ENCODE measurements at regions not wholly inside any gene's neighbourhood (a gene's known extent, or its start where the extent isn't known, plus 50 kb on each side); places are given as distances from the start of the nearest gene placed in this dataset.

GRCh38 chr16:59586331-59586730, 852.2 kb upstream of the GOT2 start:
- H3K9ac ChIP-seq (ENCODE audit: insufficient read depth, low read depth, low read length), result no peak overlapping the region
- DNase-seq (ENCODE audit: low spot score) (no peak), ATAC-seq (no peak), FAIRE-seq (no peak)
- H3K79me2 ChIP-seq (ENCODE audit: insufficient read depth, low read length), result no peaks in the 10 kb centered on the region
- in situ Hi-C loops (cut with HindIII; ENCODE audit: extremely low pct_ligation_motif_present, low pct_unique_long_range_greater_than_20kb) (no loop called here), intact Hi-C loops (cut with micrococcal nuclease; ENCODE audit: unreplicated experiment) (no loop called here)
- H3K4me3 ChIP-seq (replicated peaks in 1 of 3; ENCODE audit: insufficient read depth in 1 of 3, low read depth in 2 of 3, low read length in 3 of 3), result no peak overlapping the region
- 0% methylated on average over 1 of the region's 1 CpG for WGBS (ENCODE audit: low lambda C conversion rate)
- H3K36me3 ChIP-seq (replicated peaks in 1 of 2; ENCODE audit: control insufficient read depth in 1 of 2, insufficient read depth in 2 of 2, low read length in 2 of 2), result no peaks in the 10 kb centered on the region
- no peaks in the 10 kb centered on the region for H3K4me1 ChIP-seq (ENCODE audit: insufficient read depth, low read length)
- POLR2A ChIA-PET, result no interaction called here
- H3K4me2 ChIP-seq (ENCODE audit: low read depth, low read length), result no peak overlapping the region
- H3K27me3 ChIP-seq (ENCODE audit: control insufficient read depth in 1 of 2, insufficient read depth in 2 of 2, low read length in 2 of 2), result no peaks in the 10 kb centered on the region
- TF ChIP-seq POGK (CRISPR knock-in tag; conservative IDR thresholded peaks at IDR 0.05) (no peak), ZNF790 (CRISPR knock-in tag; IDR thresholded peaks at IDR 0.05; ENCODE audit: borderline replicate concordance) (no peak), ZNF589 (CRISPR knock-in tag; conservative IDR thresholded peaks at IDR 0.05) (no peak), MEF2D (CRISPR knock-in tag; IDR thresholded peaks at IDR 0.05) (no peak), GFI1 (CRISPR knock-in tag; IDR thresholded peaks at IDR 0.05; ENCODE audit: borderline replicate concordance) (no peak), ZNF451 (CRISPR knock-in tag; IDR thresholded peaks at IDR 0.05) (no peak), ZSCAN29 (CRISPR knock-in tag; conservative IDR thresholded peaks at IDR 0.05) (no peak), IRF2 (CRISPR knock-in tag; IDR thresholded peaks at IDR 0.05) (no peak)
- TF ChIP-seq, protein P1, sequence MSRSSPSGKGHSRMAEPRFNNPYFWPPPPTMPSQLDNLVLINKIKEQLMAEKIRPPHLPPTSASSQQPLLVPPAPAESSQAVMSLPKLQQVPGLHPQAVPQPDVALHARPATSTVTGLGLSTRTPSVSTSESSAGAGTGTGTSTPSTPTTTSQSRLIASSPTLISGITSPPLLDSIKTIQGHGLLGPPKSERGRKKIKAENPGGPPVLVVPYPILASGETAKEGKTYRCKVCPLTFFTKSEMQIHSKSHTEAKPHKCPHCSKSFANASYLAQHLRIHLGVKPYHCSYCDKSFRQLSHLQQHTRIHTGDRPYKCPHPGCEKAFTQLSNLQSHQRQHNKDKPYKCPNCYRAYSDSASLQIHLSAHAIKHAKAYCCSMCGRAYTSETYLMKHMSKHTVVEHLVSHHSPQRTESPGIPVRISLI (CRISPR knock-in tag; IDR thresholded peaks at IDR 0.05; ENCODE audit: borderline replicate concordance), result no peak
- TF ChIP-seq, protein P2, sequence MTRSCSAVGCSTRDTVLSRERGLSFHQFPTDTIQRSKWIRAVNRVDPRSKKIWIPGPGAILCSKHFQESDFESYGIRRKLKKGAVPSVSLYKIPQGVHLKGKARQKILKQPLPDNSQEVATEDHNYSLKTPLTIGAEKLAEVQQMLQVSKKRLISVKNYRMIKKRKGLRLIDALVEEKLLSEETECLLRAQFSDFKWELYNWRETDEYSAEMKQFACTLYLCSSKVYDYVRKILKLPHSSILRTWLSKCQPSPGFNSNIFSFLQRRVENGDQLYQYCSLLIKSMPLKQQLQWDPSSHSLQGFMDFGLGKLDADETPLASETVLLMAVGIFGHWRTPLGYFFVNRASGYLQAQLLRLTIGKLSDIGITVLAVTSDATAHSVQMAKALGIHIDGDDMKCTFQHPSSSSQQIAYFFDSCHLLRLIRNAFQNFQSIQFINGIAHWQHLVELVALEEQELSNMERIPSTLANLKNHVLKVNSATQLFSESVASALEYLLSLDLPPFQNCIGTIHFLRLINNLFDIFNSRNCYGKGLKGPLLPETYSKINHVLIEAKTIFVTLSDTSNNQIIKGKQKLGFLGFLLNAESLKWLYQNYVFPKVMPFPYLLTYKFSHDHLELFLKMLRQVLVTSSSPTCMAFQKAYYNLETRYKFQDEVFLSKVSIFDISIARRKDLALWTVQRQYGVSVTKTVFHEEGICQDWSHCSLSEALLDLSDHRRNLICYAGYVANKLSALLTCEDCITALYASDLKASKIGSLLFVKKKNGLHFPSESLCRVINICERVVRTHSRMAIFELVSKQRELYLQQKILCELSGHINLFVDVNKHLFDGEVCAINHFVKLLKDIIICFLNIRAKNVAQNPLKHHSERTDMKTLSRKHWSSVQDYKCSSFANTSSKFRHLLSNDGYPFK (CRISPR knock-in tag; IDR thresholded peaks at IDR 0.05; ENCODE audit: borderline replicate concordance), result no peak
- no peak overlapping the region for H2AFZ ChIP-seq (ENCODE audit: low read length)
- peaks cover 13% of the 10 kb centered on the region for H3K9me3 ChIP-seq (ENCODE audit: low read length)
- no peaks in the 10 kb centered on the region for H4K20me1 ChIP-seq (ENCODE audit: insufficient read depth, low read length)
- CTCF ChIA-PET (ENCODE audit: low intra/inter-chr PET ratio, low total read pairs), result no interaction called here
- no peak overlapping the region for H3K27ac ChIP-seq (ENCODE audit: extremely low read length, insufficient read depth, low read length)
- BruUV-seq (replicated peaks), result no TSS peak

Data from HepG2 (cell line).